C4-2B (cell line): ENCODE measurements at regions not wholly inside any gene's neighbourhood (a gene's known extent, or its start where the extent isn't known, plus 50 kb on each side); places are given as distances from the start of the nearest gene placed in this dataset.

Experiments
- ZFX ChIP-seq: fragments of 450-650 bp; IDR thresholded peaks from 2 replicates; pipeline ENCODE4 v1.6.1; 2017
- TF ChIP-seq, protein P1 (sequence below): fragments of 450-650 bp; conservative IDR thresholded peaks from 2 replicates; pipeline ENCODE4 v1.5.1; 2017; ENCODE audit warnings: mild to moderate bottlenecking

GRCh38 chr7:152544481-152544927 lies 108.7 kb upstream of the KMT2C start:
- TF ChIP-seq, protein P1, sequence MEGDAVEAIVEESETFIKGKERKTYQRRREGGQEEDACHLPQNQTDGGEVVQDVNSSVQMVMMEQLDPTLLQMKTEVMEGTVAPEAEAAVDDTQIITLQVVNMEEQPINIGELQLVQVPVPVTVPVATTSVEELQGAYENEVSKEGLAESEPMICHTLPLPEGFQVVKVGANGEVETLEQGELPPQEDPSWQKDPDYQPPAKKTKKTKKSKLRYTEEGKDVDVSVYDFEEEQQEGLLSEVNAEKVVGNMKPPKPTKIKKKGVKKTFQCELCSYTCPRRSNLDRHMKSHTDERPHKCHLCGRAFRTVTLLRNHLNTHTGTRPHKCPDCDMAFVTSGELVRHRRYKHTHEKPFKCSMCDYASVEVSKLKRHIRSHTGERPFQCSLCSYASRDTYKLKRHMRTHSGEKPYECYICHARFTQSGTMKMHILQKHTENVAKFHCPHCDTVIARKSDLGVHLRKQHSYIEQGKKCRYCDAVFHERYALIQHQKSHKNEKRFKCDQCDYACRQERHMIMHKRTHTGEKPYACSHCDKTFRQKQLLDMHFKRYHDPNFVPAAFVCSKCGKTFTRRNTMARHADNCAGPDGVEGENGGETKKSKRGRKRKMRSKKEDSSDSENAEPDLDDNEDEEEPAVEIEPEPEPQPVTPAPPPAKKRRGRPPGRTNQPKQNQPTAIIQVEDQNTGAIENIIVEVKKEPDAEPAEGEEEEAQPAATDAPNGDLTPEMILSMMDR = no peak
- no peak for TF ChIP-seq ZFX
